K562 (cell line): ENCODE measurements at regions not wholly inside any gene's neighbourhood (a gene's known extent, or its start where the extent isn't known, plus 50 kb on each side); places are given as distances from the start of the nearest gene placed in this dataset.

ENCODE experiments used
- ATAC-seq: fragments of 200-7000 bp; cut with Tn5 transposase; 3 replicates; pipeline ENCODE4 v1.9.1; 2020; ENCODE audit warnings: moderate library complexity
- BruUV-seq: library from RNA; stranded (reverse); fragments of 400-500 nt; replicated peaks from 2 replicates; lab custom pipeline; 2021; lab: Mats Ljungman, UMichigan
- CTCF ChIA-PET: fragments of 300-600 bp; formaldehyde crosslinking; extraction: SDS; loops from one replicate; lab custom pipeline; 2021; ENCODE audit warnings: low intra/inter-chr PET ratio; lab: Yijun Ruan, JAX
- POLR2A ChIA-PET: fragments of 300-600, 350-650 bp; sonication (Branson Sonifier 250); formaldehyde crosslinking; extraction: SDS; loops from one replicate; lab custom pipeline; 2021; ENCODE audit warnings: antibody characterized with exemption, inconsistent platforms; lab: Yijun Ruan, JAX
- DNase-seq, 4 experiments: peaks; one replicate each; pipeline versions ENCODE4 v3.0.0 to v3.0.0-alpha.2; 2011 to 2018; ENCODE audit warnings: low spot score in 3 of 4, mixed read lengths in 3 of 4; ENCODE audit errors: extremely low read depth in 1 of 4
- FAIRE-seq: peaks from 2 replicates; lab custom pipeline; 2011; peaks lifted over from hg19 to GRCh38; lab: Jason Lieb, UNC
- H2AFZ ChIP-seq: 2 replicates; pipeline ENCODE4 v1.6.0; 2011; ENCODE audit warnings: low read depth, low read length, control low read depth, inconsistent platforms
- H3K27ac ChIP-seq: fragments of 200-600 bp; 3 replicates; pipeline ENCODE4 v1.8.0; 2011; ENCODE audit warnings: low read depth, mild to moderate bottlenecking, control low read depth, inconsistent platforms, low read length, moderate library complexity, mixed read lengths; ENCODE audit errors: extremely low read depth
- H3K27me3 ChIP-seq, 2 experiments: fragments of 300-600 bp in 1 of 2; 2 replicates in 1 of 2; 3 replicates in 1 of 2; pipeline versions ENCODE4 v1.6.0 to v1.8.0; 2011; ENCODE audit warnings: inconsistent platforms in 2 of 2, low read length in 2 of 2, mild to moderate bottlenecking in 1 of 2, mixed read lengths in 1 of 2, moderate library complexity in 1 of 2; ENCODE audit not compliant: control insufficient read depth in 2 of 2, insufficient read depth in 2 of 2
- H3K36me3 ChIP-seq: fragments of 300-600 bp; 3 replicates; pipeline ENCODE4 v1.8.0; 2011; ENCODE audit warnings: mild to moderate bottlenecking, low read length, inconsistent platforms; ENCODE audit not compliant: control insufficient read depth, insufficient read depth
- H3K4me1 ChIP-seq, 2 experiments: fragments of 200-600 bp in 1 of 2; replicated peaks in 1 of 2; 2 replicates in 1 of 2; 3 replicates in 1 of 2; pipeline versions ENCODE4 v1.5.1 to v1.8.0; 2011; ENCODE audit warnings: inconsistent platforms in 2 of 2, low read length in 2 of 2, mild to moderate bottlenecking in 1 of 2, mixed read lengths in 1 of 2, moderate library complexity in 1 of 2; ENCODE audit not compliant: control insufficient read depth in 2 of 2, insufficient read depth in 2 of 2
- H3K4me2 ChIP-seq: 2 replicates; pipeline ENCODE4 v1.6.1; 2011; ENCODE audit warnings: low read length, control low read depth, inconsistent platforms, mixed read lengths; ENCODE audit not compliant: insufficient read depth
- H3K4me3 ChIP-seq: fragments of 200-600 bp; sonication (generic), shearing (Covaris generic); 2 replicates; pipeline ENCODE4 v1.5.1; 2016; ENCODE audit warnings: control low read depth, inconsistent platforms
- H3K79me2 ChIP-seq: fragments of 200-600 bp; 3 replicates; pipeline ENCODE4 v1.8.0; 2011; ENCODE audit warnings: low read length, inconsistent platforms; ENCODE audit not compliant: control insufficient read depth, insufficient read depth
- H3K9ac ChIP-seq, 2 experiments: 2 replicates each; pipeline versions ENCODE4 v1.6.0 to v1.6.1; 2011; ENCODE audit warnings: low read depth in 2 of 2, low read length in 2 of 2, control low read depth in 1 of 2, inconsistent platforms in 1 of 2, mild to moderate bottlenecking in 1 of 2, mixed read lengths in 1 of 2; ENCODE audit not compliant: insufficient read depth in 1 of 2
- H3K9me1 ChIP-seq: one replicate; pipeline ENCODE4 v1.6.0; 2011; ENCODE audit warnings: inconsistent platforms, mild to moderate bottlenecking, low read length, moderate library complexity; ENCODE audit not compliant: control insufficient read depth, insufficient read depth
- H3K9me3 ChIP-seq: replicated peaks from 2 replicates; pipeline ENCODE4 v1.5.1; 2011; ENCODE audit warnings: low read depth, low read length, inconsistent platforms; ENCODE audit not compliant: control insufficient read depth, insufficient read depth
- H4K20me1 ChIP-seq: replicated peaks from 2 replicates; pipeline ENCODE4 v1.6.1; 2011; ENCODE audit warnings: low read length, inconsistent platforms, mixed read lengths; ENCODE audit not compliant: control insufficient read depth, insufficient read depth
- BMI1 ChIP-seq: fragments of 150-350 bp; IDR thresholded peaks from 2 replicates; pipeline ENCODE4 v1.6.1; 2014; ENCODE audit warnings: low read length
- KLF6 ChIP-seq: fragments of 250-450 bp; sonication (Bioruptor Pico); IDR thresholded peaks from 2 replicates; pipeline ENCODE4 v1.4.0; 2020; ENCODE audit warnings: mild to moderate bottlenecking, moderate library complexity, borderline replicate concordance
- POLR2B ChIP-seq: fragments of 450-650 bp; IDR thresholded peaks from 2 replicates; pipeline ENCODE4 v1.6.1; 2018; ENCODE audit warnings: low read depth; ENCODE audit not compliant: partially characterized antibody
- ZBTB49 ChIP-seq: sonication (generic); formaldehyde crosslinking; IDR thresholded peaks from 2 replicates; pipeline ENCODE4 v1.8.0; 2022; ENCODE audit warnings: missing genetic modification reagents, mild to moderate bottlenecking, borderline replicate concordance
- ZNF41 ChIP-seq: fragments of 250-450 bp; sonication (Bioruptor Pico); conservative IDR thresholded peaks from 2 replicates; pipeline ENCODE4 v1.4.0; 2020; ENCODE audit warnings: mild to moderate bottlenecking
- ZNF518B ChIP-seq: fragments of 250-450 bp; sonication (Bioruptor Pico); IDR thresholded peaks from 2 replicates; pipeline ENCODE4 v1.5.0; 2021; ENCODE audit warnings: mild to moderate bottlenecking, moderate library complexity
- ZNF780A ChIP-seq: fragments of 250-450 bp; sonication (Bioruptor Pico); IDR thresholded peaks from 2 replicates; pipeline ENCODE4 v1.5.0; 2021; ENCODE audit warnings: mild to moderate bottlenecking
- WGBS: fragments of 100-300 bp; shearing (Covaris generic); methylation state at CpG from one replicate; pipeline ENCODE4 v1.1.6; 2016; ENCODE audit warnings: low coverage, mixed read lengths; ENCODE audit not compliant: insufficient coverage; ENCODE audit errors: missing lambda C conversion rate; 5-methylcytosine and 5-hydroxymethylcytosine counted together
- in situ Hi-C: fragments of 300-500 bp; cut with MboI; formaldehyde crosslinking; loops from 4 replicates; pipeline ENCODE4 v1.15.0; 2018; ENCODE audit warnings: inconsistent platforms, mixed read lengths
- intact Hi-C: fragments of 100-400 bp; cut with micrococcal nuclease; formaldehyde crosslinking; loops from 2 replicates; pipeline ENCODE4 v1.14.2; 2022
- TF ChIP-seq, protein P1 (sequence below): IDR thresholded peaks from 2 replicates; pipeline ENCODE4 v1.6.1; 2016; ENCODE audit warnings: missing genetic modification characterization, missing compliant biosample characterization

DNA sequence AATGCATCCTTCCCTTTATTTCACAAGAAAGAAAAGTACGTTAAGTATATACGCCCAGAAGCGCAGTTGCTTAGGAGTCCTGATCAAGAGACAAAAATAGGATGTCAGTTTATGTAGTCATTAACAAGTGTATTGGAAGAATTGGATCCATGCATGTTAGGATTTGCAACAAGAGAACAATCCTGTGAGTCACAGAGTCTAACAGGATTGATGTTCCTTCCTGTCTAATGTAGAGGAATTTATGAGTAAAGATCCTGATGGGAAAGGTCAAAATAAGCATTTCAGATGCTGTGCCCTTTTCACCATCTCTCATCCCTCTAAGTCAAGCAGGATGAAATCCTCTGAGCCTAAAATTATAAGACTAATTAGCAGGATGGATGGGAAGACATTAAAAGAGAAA, 406.0 kb upstream of the GRIA1 start (continued):
- TF ChIP-seq ZNF518B (CRISPR knock-in tag) (no peak), KLF6 (CRISPR knock-in tag) (no peak), POLR2B (no peak)
- TF ChIP-seq, protein P1, sequence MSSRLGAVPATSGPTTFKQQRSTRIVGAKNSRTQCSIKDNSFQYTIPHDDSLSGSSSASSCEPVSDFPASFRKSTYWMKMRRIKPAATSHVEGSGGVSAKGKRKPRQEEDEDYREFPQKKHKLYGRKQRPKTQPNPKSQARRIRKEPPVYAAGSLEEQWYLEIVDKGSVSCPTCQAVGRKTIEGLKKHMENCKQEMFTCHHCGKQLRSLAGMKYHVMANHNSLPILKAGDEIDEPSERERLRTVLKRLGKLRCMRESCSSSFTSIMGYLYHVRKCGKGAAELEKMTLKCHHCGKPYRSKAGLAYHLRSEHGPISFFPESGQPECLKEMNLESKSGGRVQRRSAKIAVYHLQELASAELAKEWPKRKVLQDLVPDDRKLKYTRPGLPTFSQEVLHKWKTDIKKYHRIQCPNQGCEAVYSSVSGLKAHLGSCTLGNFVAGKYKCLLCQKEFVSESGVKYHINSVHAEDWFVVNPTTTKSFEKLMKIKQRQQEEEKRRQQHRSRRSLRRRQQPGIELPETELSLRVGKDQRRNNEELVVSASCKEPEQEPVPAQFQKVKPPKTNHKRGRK, result no peak
- TF ChIP-seq, all 486 proteins: peak for 0

GRCh38 chr5:153086486-153086885, 404.0 kb upstream of the GRIA1 start:
- intact Hi-C loops (no loop called here), in situ Hi-C loops (no loop called here)
- Histone ChIP-seq H3K4me3 (no peak overlapping the region), H3K9me1 (no peaks in the 10 kb centered on the region), H4K20me1 (no peaks in the 10 kb centered on the region), H3K9ac (no peak overlapping the region), H3K4me2 (no peak overlapping the region), H3K79me2 (no peaks in the 10 kb centered on the region), H3K4me1 (no peaks in the 10 kb centered on the region), H3K36me3 (no peaks in the 10 kb centered on the region), H3K27me3 (no peaks in the 10 kb centered on the region), H3K27ac (no peak overlapping the region), H2AFZ (no peak overlapping the region), H3K9me3 (no peaks in the 10 kb centered on the region)
- BruUV-seq, result no TSS peak
- 6% methylated on average over 2 of the region's 2 CpGs for WGBS
- DNase-seq (no peak), ATAC-seq (no peak), FAIRE-seq (no peak)
- CTCF ChIA-PET, result no interaction called here
- TF ChIP-seq ZNF41, result no peak
- TF ChIP-seq ZNF780A (CRISPR knock-in tag), result no peak
- no peak for TF ChIP-seq ZBTB49 (CRISPR knock-in tag)
- no peak for TF ChIP-seq BMI1
- POLR2A ChIA-PET, result no interaction called here
